GM18861 (cell line): ENCODE measurements at regions not wholly inside any gene's neighbourhood (a gene's known extent, or its start where the extent isn't known, plus 50 kb on each side); places are given as distances from the start of the nearest gene placed in this dataset.

Experiments used
- ATAC-seq: cut with Tn5 transposase; IDR thresholded peaks from one replicate; pipeline ENCODE4 v1.9.1; 2021; ENCODE audit not compliant: unreplicated experiment

DNA sequence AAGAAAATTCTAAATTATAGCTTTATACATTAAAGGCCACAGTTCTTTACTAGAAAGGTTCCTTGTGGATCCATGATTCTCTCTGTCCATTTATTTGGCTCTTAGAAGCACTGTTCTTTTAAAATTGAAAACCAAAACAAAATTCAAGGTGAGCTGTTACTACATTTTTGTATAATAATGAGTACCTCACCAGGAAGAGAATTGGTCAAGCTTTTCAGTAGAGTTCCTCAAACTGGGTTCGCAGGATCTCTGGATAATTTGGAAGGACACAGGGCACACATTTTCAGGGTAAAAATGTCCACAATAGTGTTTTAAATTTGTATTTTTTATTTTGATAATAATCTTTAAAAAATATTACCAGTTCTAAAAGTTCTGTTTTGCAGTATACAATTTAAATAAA, 93.0 kb downstream of the PPP1R3A start:
- no peak for ATAC-seq

DNA sequence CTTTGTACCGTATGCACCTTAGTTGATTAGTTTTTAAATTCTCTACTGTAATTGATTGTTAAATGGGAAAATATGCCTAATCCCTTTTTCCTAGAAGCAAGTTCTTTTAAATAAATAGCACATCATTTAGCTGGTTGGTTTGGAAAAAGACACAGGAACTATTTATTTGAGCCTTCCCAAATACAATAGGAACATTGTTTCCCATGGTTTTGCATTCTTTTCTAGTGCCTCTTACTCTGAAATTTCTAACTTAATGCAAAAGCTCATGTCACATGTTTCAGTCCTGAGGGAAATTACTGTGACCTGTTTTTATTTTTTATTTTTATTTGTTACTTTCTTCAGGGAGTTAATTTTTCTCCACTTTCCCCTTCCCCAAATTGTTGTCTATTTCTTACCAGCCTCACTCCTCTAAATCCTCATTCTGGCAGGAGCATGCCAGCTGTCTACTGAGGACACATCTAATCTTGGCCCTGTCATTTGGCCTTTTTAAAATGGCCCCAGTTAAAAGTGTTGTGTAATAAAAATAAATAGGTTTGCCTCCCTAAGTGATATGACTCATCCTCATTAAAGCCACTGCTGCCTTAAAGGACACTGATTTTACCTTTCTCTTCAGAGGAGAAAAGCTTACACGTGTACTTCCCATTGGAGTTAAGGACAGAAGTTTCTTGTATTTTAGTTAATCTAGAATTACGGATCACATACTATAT, 94.5 kb downstream of the PPP1R3A start:
- ATAC-seq, result no peak

DNA sequence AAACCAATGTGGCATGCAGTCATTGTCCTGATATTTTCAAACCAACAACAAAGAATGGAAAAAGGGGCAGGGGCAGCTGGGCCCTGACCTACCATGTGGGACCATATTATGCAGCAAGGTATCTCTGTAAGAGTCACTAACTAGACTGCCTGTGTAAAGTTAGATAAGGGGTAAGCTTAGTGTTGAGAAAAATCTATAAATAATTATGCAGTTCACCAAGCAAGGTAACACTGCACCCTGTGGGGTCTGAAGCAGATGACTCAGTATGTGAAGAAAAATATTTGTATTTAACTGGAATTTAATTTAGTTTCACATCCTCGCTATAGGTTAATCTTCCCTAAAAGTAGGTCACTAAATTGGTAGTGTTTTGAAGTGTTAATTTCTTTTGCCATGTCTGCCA, 99.3 kb downstream of the PPP1R3A start:
- ATAC-seq, result no peak

DNA sequence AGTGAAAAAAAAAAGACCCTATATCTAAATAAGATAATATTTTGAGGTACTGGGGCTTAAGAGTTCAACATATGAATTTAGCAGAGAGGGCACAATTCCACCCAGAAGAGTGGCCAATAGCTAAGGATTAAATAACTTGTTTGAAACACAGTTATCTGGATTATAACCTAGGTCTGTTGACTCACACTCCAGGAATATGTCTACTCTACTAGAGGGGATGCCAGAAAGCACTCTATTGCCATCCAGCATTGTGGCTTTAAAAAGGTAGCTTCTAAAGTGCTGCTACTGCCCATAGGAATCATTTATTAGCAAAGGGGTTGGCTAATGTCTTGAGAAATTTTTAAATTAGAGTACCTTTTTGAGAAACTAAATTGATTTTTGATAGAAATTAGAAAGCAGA, 102.2 kb downstream of the PPP1R3A start:
- no peak for ATAC-seq

DNA sequence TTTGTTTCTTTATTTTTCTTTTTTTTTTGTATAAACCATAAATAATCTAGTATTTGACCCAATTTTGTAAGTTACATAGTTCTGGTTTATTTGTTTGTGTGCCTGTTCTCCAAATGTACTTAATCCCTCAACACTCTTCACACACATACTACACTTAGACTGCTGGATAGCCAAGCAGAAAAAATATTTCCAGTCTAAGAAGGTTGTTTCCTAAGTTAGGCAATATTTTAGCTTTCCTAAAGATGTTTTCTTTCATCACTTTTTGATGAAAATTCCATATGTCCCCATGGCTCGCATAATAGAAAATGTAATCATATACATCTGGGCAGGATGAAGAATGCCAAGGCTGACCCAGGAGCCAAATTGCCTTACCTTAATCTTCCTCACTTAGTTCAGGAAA, 105.3 kb downstream of the PPP1R3A start:
- ATAC-seq, result no peak

DNA sequence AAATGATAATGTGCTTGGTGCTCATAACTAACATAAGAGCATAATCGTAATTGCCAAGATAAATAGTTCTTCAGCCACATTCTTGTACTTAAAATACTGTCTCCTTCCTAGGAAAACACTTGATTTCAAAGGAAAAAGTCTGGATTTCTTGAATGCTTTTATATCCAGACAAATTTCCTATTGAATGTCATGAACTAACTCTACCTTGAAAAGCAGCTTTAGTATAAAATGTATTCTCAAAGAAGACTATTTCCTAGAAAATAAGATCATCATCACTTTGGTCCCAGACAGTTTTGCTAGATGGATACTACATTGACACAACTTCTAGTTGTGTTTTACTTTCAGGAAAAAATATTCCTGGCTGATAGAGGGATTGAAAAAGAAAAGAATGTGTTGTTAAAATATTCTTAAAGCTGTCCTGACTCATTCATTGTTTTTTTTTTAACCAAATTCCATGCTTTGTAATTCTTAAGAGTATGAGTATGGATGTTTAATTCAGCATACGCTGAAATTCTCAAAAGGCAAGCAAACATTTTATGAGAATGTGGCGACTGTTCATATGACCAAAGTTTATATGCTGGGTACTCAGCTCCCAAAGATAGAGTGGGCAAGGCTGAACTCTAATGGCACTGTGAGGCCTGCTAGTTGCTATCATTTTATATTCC, 106.1 kb downstream of the PPP1R3A start:
- no peak for ATAC-seq

DNA sequence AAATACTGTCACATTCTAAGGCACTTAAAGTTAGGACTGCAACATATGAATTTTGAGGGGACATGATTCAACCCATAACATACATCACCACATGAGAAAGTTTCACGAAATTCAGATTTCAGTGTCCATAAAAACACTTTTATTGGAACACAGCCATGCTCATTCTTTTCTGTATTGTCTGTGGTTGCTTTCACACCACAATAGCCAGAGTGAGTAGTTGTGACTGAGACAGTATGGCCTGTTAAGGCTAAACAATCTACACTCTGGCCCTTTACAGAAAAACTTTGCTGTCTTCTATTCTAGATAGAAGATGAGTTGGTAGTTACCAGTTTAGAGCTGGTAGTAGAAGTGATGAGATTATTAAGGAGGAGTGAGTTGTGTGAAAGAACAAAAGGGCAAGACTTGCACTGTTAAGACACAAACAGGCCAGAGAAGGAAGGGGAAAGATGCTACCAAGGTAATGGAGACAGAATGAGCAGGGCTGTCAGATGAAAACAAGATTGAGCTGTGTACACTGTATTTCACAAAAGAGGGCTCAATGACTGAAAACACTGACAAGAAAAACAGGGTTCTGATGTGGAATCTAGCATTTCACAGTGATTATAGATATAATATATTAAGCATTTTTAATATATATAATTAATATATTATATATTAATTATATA, 108.6 kb downstream of the PPP1R3A start:
- no peak for ATAC-seq

DNA sequence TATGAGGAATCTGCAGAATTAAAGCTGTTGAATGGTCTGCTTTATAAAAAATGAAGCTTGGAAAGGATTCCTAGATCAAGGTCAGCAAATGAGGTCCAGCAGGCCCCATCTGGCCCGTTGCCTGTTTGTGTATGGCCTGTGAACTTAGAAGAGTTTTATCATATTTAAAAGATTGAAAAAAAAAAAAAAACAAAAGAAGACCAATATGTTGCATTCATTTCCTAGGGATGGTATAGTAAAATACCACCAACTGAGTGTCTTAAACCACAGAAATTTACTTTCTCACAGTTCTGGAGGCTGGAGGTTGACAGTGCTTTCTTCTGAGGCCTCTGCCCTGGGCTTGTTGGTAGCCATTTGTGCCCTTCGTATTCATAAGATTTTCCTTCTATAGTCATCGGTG, 109.2 kb downstream of the PPP1R3A start:
- no peak for ATAC-seq

DNA sequence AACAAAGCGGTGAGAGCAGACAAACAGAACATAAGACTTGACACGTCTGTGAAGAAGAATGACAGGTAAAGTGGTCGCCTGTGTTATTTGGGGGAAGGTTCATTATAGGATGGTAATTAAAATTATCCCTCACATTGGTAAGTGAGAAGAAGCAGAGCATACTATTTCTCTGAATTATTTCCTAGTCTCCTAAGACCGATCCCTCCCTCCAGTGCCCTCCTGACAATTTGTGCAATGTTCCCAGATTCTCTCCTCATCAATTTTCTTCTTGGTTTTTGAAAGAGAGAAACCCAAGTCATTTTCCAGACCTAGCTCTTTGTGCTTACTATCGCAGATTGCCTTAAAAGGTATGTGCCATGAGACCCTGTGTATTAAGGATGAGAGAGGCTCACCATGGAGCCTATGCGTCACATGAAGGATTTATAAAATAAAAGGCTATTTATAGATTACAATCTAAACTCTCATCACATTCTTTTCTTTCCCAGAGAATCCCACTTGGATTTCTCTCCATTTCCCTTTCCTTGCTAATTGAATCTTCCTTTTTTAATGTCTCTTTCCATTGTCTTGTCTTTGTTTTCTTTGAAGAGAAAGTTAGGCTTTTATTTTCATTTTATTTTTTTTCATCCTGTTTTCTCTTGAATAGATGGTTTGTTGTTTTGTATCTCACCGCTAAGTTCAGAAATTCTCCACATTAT, 112.0 kb downstream of the PPP1R3A start:
- no peak for ATAC-seq

DNA sequence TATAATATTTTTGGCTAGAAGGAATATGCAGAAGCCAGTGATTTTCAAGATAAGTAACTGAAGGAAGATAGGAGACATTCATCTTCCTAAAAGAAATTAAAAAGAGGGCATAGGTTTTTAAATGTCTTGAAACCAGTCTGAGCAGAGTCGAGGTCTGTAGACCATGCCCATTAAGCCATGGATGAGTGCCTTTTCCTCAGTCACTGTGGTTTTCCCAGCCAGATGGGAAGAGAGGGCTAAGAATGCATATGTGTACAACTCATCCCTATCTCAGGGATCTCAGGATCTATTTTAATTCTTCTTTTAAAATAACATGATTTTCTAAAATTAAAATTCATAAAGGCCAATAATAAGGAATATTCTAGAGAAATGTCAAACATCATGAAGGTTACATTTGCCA, 112.8 kb downstream of the PPP1R3A start:
- ATAC-seq, result no peak

DNA sequence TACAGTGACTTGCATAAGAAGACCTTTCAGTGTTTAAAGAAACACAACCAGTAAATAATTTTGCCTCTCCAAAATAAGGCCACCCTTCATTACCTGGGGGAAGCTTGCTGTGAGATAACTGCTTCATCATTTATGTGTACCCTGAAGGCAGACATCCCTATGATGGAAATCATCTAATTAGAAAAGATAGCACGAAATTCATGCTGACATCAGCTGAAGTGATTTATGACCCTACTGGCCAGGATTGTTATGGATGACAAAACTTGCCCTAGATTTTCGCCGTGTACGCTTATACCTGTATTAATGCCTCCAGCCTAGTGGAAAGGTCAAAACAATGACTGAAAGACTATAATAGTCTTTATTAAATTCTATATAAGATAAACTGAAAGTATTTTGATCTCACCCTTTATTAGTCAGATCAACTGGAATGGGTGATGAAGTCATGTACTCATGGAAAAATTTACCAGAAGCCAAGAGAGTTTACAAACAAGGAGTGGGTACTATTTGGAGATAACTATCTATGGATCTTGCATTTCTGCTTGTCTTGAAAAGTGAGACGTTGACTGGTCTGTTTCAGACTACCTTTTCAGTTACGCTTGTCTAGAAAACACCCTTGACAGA, 114.2 kb downstream of the PPP1R3A start:
- no peak for ATAC-seq

DNA sequence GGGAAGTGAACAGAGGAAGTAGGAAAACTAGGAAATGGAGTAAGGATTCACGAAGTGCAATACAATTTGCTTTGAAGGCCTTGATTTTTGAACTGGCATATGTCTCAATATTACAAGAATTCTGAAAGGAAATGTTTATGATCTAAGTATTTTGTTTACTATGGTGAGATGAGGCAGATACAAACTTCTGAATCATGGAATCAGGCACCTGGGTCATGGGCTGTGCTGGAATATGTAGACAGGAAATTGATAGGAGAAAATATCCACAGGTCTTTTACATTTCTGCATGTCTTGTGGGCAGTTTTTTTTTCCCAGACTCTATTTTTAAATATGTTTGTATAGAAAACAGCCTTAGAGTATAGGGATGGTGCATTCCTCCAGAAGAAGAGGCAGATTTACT, 117.1 kb downstream of the PPP1R3A start:
- ATAC-seq, result no peak

DNA sequence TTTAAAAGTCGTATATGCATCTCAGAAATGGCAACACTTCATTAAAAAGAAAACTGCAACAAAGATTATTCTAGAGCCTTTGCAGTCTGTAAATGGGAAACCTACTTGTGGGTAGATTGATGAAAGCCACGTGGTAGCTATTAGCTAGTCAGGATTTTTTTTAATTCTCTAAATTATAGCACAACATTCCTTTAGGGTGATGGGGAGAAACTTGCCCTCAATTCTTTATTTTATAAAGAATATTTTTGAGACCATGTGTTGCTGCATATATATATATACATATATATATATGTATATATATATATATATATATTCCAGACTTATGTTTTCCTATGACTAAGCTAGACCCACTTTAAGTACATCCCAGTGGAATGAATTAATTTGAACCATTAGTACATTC, 118.0 kb downstream of the PPP1R3A start:
- no peak for ATAC-seq

DNA sequence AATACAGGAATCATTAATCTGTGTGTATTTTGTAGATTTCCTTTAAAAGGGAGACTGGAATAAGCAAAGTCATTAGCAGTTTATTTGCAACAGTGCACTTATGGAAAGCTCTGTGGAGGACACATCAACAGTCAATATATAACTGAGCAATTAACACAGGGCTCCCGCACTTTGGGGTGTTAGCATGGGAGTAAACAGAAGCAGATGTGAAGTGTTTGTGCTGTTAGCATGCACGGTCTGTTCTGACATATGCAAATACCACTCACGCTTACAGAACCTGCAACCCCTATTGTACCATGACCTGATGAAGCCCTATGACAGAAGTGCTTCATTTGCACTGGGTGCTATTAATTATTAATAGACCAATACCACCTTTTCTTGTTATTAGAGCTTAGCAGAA, 118.9 kb downstream of the PPP1R3A start:
- ATAC-seq, result peak; percentile 98

DNA sequence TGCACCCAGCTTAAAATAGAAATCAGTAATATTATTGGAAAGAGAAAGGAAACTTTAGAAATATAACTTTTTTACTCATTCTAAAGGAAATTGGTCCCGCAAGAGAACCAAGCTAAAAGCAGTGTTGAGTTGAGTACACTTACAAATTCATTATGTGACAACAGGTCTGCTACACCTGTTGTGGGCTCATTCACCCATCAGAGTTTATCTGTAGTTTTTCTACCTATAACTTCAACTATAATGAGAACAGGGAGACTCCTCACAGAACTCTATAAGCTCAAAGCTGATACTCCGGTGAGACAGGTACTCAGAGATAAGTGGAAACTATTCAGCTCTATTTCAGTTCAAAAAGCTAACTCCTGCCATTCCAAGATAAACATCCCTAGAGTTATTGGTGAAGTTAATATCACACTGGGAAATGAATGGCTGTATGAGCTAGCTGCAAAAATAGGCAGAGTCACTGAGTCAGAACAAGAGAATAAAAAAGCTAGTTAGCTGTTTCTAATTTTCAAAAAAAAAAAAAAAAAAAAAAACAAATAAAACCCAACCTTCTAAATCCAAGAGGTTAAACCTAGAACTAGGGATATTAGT, 121.3 kb downstream of the PPP1R3A start:
- no peak for ATAC-seq

DNA sequence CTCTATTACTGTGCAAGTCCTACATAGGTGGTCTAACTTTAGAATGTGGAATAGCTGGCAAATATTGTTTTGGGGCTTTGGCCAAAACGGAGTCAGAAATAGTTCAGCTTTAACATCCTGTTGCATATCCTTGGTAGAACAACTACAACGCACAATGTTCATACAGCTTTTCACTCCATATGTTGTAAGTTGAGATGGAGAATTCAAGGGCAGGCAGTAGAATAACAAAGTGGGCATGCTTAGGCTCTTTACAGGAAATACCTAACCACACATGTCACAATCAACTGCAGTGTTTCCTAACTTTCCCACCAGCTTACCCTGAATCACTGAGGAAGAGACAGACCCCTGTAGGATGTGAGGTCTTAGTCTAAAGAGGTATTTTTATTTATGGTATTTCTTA, 122.3 kb downstream of the PPP1R3A start:
- ATAC-seq, result no peak

DNA sequence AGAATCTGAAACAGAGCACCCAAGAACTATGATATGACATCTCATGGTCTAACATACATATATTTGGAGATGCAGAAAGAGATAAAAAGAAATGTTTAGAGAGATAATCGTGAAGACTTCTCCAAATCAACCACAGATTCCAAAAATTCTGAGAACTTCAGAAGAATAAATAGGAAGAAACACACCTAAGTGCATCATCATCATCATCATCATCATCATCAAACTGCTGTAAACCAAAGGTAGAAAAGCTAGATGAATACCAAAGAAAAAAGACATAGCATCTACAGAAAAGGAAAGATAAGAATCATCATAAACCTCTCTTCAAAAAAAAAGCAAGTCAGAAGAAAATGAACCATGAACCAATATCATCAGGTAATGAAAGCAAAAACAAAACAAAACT, 124.2 kb downstream of the PPP1R3A start:
- no peak for ATAC-seq

DNA sequence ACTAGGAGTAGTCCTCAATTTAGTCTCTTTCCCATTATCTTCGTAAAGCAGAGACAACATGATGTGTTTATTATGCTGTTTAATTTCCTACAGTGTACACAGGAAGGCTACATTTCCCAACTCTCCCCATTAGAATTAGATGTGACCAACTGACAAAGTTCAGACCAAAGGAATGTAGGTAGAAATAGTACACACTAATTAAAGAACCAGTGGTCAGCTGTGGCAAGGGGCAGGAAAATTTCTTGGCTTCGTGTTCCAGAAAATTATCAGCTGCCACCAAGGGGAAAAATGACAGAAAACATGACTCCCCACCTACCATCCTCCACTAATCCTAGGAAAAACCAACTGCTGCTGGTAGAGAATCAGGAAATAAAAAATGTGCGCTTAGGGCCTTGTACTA, 125.6 kb downstream of the PPP1R3A start:
- no peak for ATAC-seq

DNA sequence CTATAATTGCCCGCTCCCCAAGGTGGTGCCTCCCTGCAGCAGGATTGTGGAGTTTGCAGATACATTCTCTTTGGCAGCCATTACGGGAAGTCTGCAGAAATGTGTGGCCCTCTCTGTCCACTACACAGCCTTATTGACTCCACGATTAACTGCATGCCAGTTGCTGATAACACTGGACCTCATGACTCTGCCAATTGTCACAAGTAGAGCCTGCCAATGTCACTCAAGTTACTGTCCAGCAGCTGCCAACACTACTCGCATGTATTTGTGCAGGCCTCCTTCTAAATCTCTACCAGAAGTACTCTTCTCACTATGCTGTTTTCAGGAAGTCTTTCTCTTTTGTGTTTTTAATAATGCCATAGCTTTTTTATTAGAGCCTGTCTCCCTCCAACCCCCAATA, 128.8 kb downstream of the PPP1R3A start:
- no peak for ATAC-seq

DNA sequence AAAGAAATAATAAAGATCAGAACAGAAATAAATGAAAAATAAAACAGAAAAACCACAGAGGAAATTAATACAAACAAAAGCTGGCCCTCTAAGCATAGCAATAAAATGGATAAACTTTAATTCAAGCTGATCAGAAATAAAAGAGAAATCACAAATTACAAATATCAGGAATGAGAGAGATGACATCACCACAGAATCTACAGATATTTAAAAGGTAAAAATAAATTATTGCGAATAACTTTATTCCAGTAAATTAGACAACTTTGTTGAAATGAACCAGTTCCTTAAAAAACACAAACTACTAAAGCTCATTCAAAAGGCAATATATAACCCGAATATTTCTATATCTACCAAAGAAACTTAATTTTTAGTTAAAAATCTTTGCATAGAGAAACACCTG, 131.7 kb downstream of the PPP1R3A start:
- ATAC-seq, result no peak

DNA sequence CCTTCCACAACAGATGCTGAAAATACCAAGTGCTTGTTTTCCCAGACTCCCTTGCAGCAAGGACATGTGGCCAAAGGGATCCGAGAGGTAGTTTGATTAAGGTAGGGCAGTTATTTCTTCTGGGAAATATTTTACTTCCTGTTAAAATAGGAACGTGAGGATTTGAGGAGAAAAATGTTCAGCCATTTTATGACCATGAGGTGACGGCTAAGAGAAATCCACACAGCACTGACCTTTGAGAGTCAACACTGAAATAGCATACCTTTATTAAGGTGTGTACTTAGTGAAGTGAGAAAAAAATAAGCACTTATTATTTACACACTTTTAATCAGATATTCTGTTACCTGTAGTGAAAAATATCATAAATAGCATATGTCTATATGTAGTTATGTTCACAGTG, 133.9 kb downstream of the PPP1R3A start:
- no peak for ATAC-seq
